ENCODE measurements at regions not wholly inside any gene's neighbourhood (a gene's known extent, or its start where the extent isn't known, plus 50 kb on each side); places are given as distances from the start of the nearest gene placed in this dataset.

- DNase-seq: no peak
- Histone ChIP-seq H3K4me2 (no peak overlapping the region), H3K4me1 (ENCODE audit: control insufficient read depth in 1 of 2, insufficient read depth in 2 of 2, low read depth in 1 of 2, low read length in 1 of 2) (no peaks in the 10 kb centered on the region; a peak in 1 of 4 replicates), H3K9me3 (no peaks in the 10 kb centered on the region), H3K4me3 (ENCODE audit: low read depth in 2 of 2, low read length in 1 of 2) (no peak overlapping the region), H3K36me3 (replicated peaks in 1 of 2; ENCODE audit: control insufficient read depth in 1 of 2, insufficient read depth in 2 of 2, low read length in 1 of 2) (no peaks in the 10 kb centered on the region), H3K27ac (ENCODE audit: low read depth in 2 of 2, low read length in 1 of 2) (no peak overlapping the region), H2AFZ (ENCODE audit: low read depth) (no peak overlapping the region), H3K9me2 (no peaks in the 10 kb centered on the region), H3F3A (replicated peaks; ENCODE audit: insufficient read depth) (no peaks in the 10 kb centered on the region), H3K79me2 (ENCODE audit: insufficient read depth) (no peaks in the 10 kb centered on the region), H3K9ac (no peak overlapping the region), H4K20me1 (ENCODE audit: insufficient read depth) (no peaks in the 10 kb centered on the region), H3K27me3 (ENCODE audit: insufficient read depth) (no peaks in the 10 kb centered on the region)
- ChIA-PET POLR2A (no interaction called here), CTCF (no interaction called here)
- no peak for TF ChIP-seq USF1 (IDR thresholded peaks at IDR 0.05; ENCODE audit: borderline replicate concordance, low read depth)
- TF ChIP-seq MXI1 (IDR thresholded peaks at IDR 0.05; ENCODE audit: low read depth, low read length): no peak
- TF ChIP-seq RFX5 (IDR thresholded peaks at IDR 0.05; ENCODE audit: low read length): no peak
- TF ChIP-seq EP300 (IDR thresholded peaks at IDR 0.05; ENCODE audit: borderline replicate concordance in 1 of 2, low read depth in 1 of 2, low read length in 1 of 2): no peak
- no peak for TF ChIP-seq CHD2 (IDR thresholded peaks at IDR 0.05; ENCODE audit: low read length, partially characterized antibody)
- no peak for TF ChIP-seq TCF12 (IDR thresholded peaks at IDR 0.05)
- TF ChIP-seq FOXM1 (IDR thresholded peaks at IDR 0.05; ENCODE audit: low read depth): no peak
- TF ChIP-seq RAD21 (IDR thresholded peaks at IDR 0.05; ENCODE audit: low read length): no peak
- TF ChIP-seq CTCF (IDR thresholded peaks at IDR 0.05): no peak
- TF ChIP-seq POLR2AphosphoS5 (IDR thresholded peaks at IDR 0.05; ENCODE audit: low read depth, low read length): no peak
- 14% methylated on average over 1 of the region's 1 CpG for WGBS (ENCODE audit: low lambda C conversion rate)
Observed at GRCh38 chr2:185142677-185143076, 544.3 kb downstream of the ZNF804A start.

- Histone ChIP-seq H3K9me2 (no peaks in the 10 kb centered on the region), H3K36me3 (replicated peaks in 1 of 2; ENCODE audit: control insufficient read depth in 1 of 2, insufficient read depth in 2 of 2, low read length in 1 of 2) (no peaks in the 10 kb centered on the region), H3K4me1 (ENCODE audit: control insufficient read depth in 1 of 2, insufficient read depth in 2 of 2, low read depth in 1 of 2, low read length in 1 of 2) (no peaks in the 10 kb centered on the region; a peak in 1 of 4 replicates), H3F3A (replicated peaks; ENCODE audit: insufficient read depth) (no peaks in the 10 kb centered on the region), H3K27me3 (ENCODE audit: insufficient read depth) (no peaks in the 10 kb centered on the region), H4K20me1 (ENCODE audit: insufficient read depth) (no peaks in the 10 kb centered on the region), H3K4me3 (ENCODE audit: low read depth in 2 of 2, low read length in 1 of 2) (no peak overlapping the region), H2AFZ (ENCODE audit: low read depth) (no peak overlapping the region), H3K9ac (no peak overlapping the region), H3K9me3 (no peaks in the 10 kb centered on the region), H3K79me2 (ENCODE audit: insufficient read depth) (no peaks in the 10 kb centered on the region), H3K27ac (ENCODE audit: low read depth in 2 of 2, low read length in 1 of 2) (no peak overlapping the region), H3K4me2 (no peak overlapping the region)
- DNase-seq: no peak
- WGBS (ENCODE audit: low lambda C conversion rate): 55% methylated on average over 7 of the region's 7 CpGs
- ChIA-PET CTCF (no interaction called here), POLR2A (no interaction called here)
- TF ChIP-seq ELF1 (IDR thresholded peaks at IDR 0.05): no peak
- no peak for TF ChIP-seq POLR2AphosphoS5 (IDR thresholded peaks at IDR 0.05; ENCODE audit: low read depth, low read length)
- no peak for TF ChIP-seq FOXM1 (IDR thresholded peaks at IDR 0.05; ENCODE audit: low read depth)
- no peak for TF ChIP-seq YY1 (IDR thresholded peaks at IDR 0.05; ENCODE audit: low read depth)
- TF ChIP-seq RAD21 (IDR thresholded peaks at IDR 0.05; ENCODE audit: low read length): no peak
- no peak for TF ChIP-seq NRF1 (IDR thresholded peaks at IDR 0.05; ENCODE audit: low read depth, low read length)
- TF ChIP-seq EP300 (IDR thresholded peaks at IDR 0.05; ENCODE audit: borderline replicate concordance in 1 of 2, low read depth in 1 of 2, low read length in 1 of 2): no peak
- TF ChIP-seq EZH2phosphoT487 (IDR thresholded peaks at IDR 0.05; ENCODE audit: borderline replicate concordance, low read depth): no peak
- no peak for TF ChIP-seq GABPA (IDR thresholded peaks at IDR 0.05; ENCODE audit: low read depth)
- no peak for TF ChIP-seq RCOR1 (IDR thresholded peaks at IDR 0.05; ENCODE audit: low read length)
- no peak for TF ChIP-seq CTCF (IDR thresholded peaks at IDR 0.05)
- no peak for TF ChIP-seq SIN3A (IDR thresholded peaks at IDR 0.05; ENCODE audit: borderline replicate concordance, low read depth, low read length)
- TF ChIP-seq REST (IDR thresholded peaks at IDR 0.05; ENCODE audit: low read depth, low read length): no peak
Observed at GRCh38 chr2:185144159-185144919, 546.0 kb downstream of the ZNF804A start.
